Activated naive CD8-positive, alpha-beta T cell treated with anti-CD3 and anti-CD28 coated beads, Interleukin-2, amount 50 U/mL, for 16 hours (primary cell): ENCODE measurements at regions not wholly inside any gene's neighbourhood (a gene's known extent, or its start where the extent isn't known, plus 50 kb on each side); places are given as distances from the start of the nearest gene placed in this dataset.
"Not testable (repeated sequence)": the region's sequence is repeated elsewhere in the genome, so short reads cannot be mapped to it uniquely, and the experiment has no call there.

Experiments
- DNase-seq: peaks from one replicate; pipeline ENCODE4 v3.0.0-alpha.2; 2020; ENCODE audit warnings: low read depth, low spot score

- no peak for DNase-seq
These were observed 175.5 kb downstream of the AKAIN1 start for GRCh38 chr18:5021558-5021957.

GRCh38 chr18:5015213-5015612, 181.8 kb downstream of the AKAIN1 start:
- DNase-seq: no peak

- not testable (repeated sequence) for DNase-seq
These were observed 192.8 kb downstream of the AKAIN1 start for GRCh38 chr18:5004031-5004820.

GRCh38 chr18:4994710-4995109, 202.3 kb downstream of the AKAIN1 start:
- no peak for DNase-seq

GRCh38 chr18:4987452-4988405, 209.3 kb downstream of the AKAIN1 start:
- no peak for DNase-seq

- DNase-seq: no peak
These were observed 210.4 kb downstream of the AKAIN1 start for GRCh38 chr18:4986677-4987076.

- DNase-seq: no peak
These were observed 211.0 kb downstream of the AKAIN1 start for GRCh38 chr18:4986066-4986465.

- DNase-seq: no peak
These were observed 235.7 kb downstream of the AKAIN1 start for GRCh38 chr18:4961121-4961909.

GRCh38 chr18:4960578-4960977, 236.5 kb downstream of the AKAIN1 start:
- no peak for DNase-seq

GRCh38 chr18:4931209-4931608, 265.8 kb downstream of the AKAIN1 start:
- no peak for DNase-seq

GRCh38 chr18:4921548-4921947, 275.5 kb downstream of the AKAIN1 start:
- DNase-seq: no peak

- DNase-seq: not testable (repeated sequence)
These were observed 279.5 kb downstream of the AKAIN1 start for GRCh38 chr18:4917509-4917908.

- DNase-seq: no peak
These were observed 288.7 kb downstream of the AKAIN1 start for GRCh38 chr18:4908328-4908727.

GRCh38 chr18:4906856-4907255, 290.2 kb downstream of the AKAIN1 start:
- DNase-seq: no peak

- DNase-seq: no peak
These were observed 308.6 kb downstream of the AKAIN1 start for GRCh38 chr18:4888251-4889040.

- DNase-seq: no peak
These were observed 318.6 kb downstream of the AKAIN1 start for GRCh38 chr18:4878480-4878879.

GRCh38 chr18:4871197-4871596, 325.9 kb downstream of the AKAIN1 start:
- no peak for DNase-seq

- no peak for DNase-seq
These were observed 326.8 kb downstream of the AKAIN1 start for GRCh38 chr18:4870177-4870773.

- DNase-seq: no peak
These were observed 327.9 kb downstream of the AKAIN1 start for GRCh38 chr18:4869155-4869554.

- no peak for DNase-seq
These were observed 338.5 kb downstream of the AKAIN1 start for GRCh38 chr18:4858379-4859127.
